ENCODE measurements at regions not wholly inside any gene's neighbourhood (a gene's known extent, or its start where the extent isn't known, plus 50 kb on each side); places are given as distances from the start of the nearest gene placed in this dataset.

GRCh38 chr16:49068224-49068623 is 213.4 kb downstream of the CBLN1 start:
- DNase-seq, result no peak

GRCh38 chr16:49067776-49068175 is 213.9 kb downstream of the CBLN1 start:
- no peak for DNase-seq

- DNase-seq, result no peak
Measured at GRCh38 chr16:49061137-49061714, 220.4 kb downstream of the CBLN1 start.

GRCh38 chr16:49060728-49061127 is 220.9 kb downstream of the CBLN1 start:
- no peak for DNase-seq

- DNase-seq, result no peak
Measured at GRCh38 chr16:49058382-49058781, 223.3 kb downstream of the CBLN1 start.

- no peak for DNase-seq
Measured at GRCh38 chr16:49057936-49058335, 223.7 kb downstream of the CBLN1 start.

- DNase-seq, result no peak
Measured at GRCh38 chr16:49057391-49057790, 224.2 kb downstream of the CBLN1 start.

- DNase-seq, result no peak
Measured at GRCh38 chr16:49056546-49056945, 225.1 kb downstream of the CBLN1 start.

GRCh38 chr16:49055824-49056545 is 225.7 kb downstream of the CBLN1 start:
- no peak for DNase-seq

GRCh38 chr16:49055291-49055690 is 226.3 kb downstream of the CBLN1 start:
- DNase-seq, result no peak

GRCh38 chr16:49054606-49055005 is 227.0 kb downstream of the CBLN1 start:
- no peak for DNase-seq

- no peak for DNase-seq
Measured at GRCh38 chr16:49052846-49053245, 228.8 kb downstream of the CBLN1 start.

GRCh38 chr16:49051576-49051975 is 230.1 kb downstream of the CBLN1 start:
- DNase-seq, result no peak

- no peak for DNase-seq
Measured at GRCh38 chr16:49050607-49051006, 231.0 kb downstream of the CBLN1 start.

GRCh38 chr16:49049644-49050043 is 232.0 kb downstream of the CBLN1 start:
- DNase-seq, result no peak

GRCh38 chr16:49049191-49049590 is 232.4 kb downstream of the CBLN1 start:
- no peak for DNase-seq

- no peak for DNase-seq
Measured at GRCh38 chr16:49048557-49048956, 233.1 kb downstream of the CBLN1 start.

- DNase-seq, result no peak
Measured at GRCh38 chr16:49036126-49036525, 245.5 kb downstream of the CBLN1 start.

- no peak for DNase-seq
Measured at GRCh38 chr16:49027420-49027819, 254.2 kb downstream of the CBLN1 start.

GRCh38 chr16:49026566-49027181 is 255.0 kb downstream of the CBLN1 start:
- DNase-seq, result no peak

GRCh38 chr16:49024896-49025295 is 256.7 kb downstream of the CBLN1 start:
- DNase-seq, result no peak

- DNase-seq, result no peak
Measured at GRCh38 chr16:49024016-49024415, 257.6 kb downstream of the CBLN1 start.

- no peak for DNase-seq
Measured at GRCh38 chr16:49023050-49023449, 258.6 kb downstream of the CBLN1 start.

- no peak for DNase-seq
Measured at GRCh38 chr16:49022351-49022963, 259.2 kb downstream of the CBLN1 start.

Data from bone marrow (tissue), 2 donors.